Fibroblast of lung (primary cell): ENCODE measurements at regions not wholly inside any gene's neighbourhood (a gene's known extent, or its start where the extent isn't known, plus 50 kb on each side); places are given as distances from the start of the nearest gene placed in this dataset.

Source experiments
- DNase-seq, 2 donors: peaks; one replicate each; pipeline versions ENCODE4 v3.0.0 to v3.0.0-alpha.2; 2010; ENCODE audit warnings: low read depth in 2 of 2
- H2AFZ ChIP-seq: 2 replicates; pipeline ENCODE4 v1.5.1; 2012; ENCODE audit warnings: low read length, control low read depth, inconsistent platforms
- H3K27ac ChIP-seq: 2 replicates; pipeline ENCODE4 v1.5.1; 2011; ENCODE audit warnings: low read length, control low read depth; ENCODE audit not compliant: insufficient read depth
- H3K27me3 ChIP-seq: 2 replicates; pipeline ENCODE4 v1.5.1; 2011; ENCODE audit warnings: mild to moderate bottlenecking, low read length; ENCODE audit not compliant: control insufficient read depth, insufficient read depth
- H3K36me3 ChIP-seq: 2 replicates; pipeline ENCODE4 v1.5.1; 2011; ENCODE audit warnings: low read length; ENCODE audit not compliant: control insufficient read depth, insufficient read depth
- H3K4me1 ChIP-seq: 2 replicates; pipeline ENCODE4 v1.5.1; 2011; ENCODE audit warnings: low read length; ENCODE audit not compliant: control insufficient read depth, insufficient read depth; ENCODE audit errors: extremely low read depth
- H3K4me2 ChIP-seq: 2 replicates; pipeline ENCODE4 v1.5.1; 2011; ENCODE audit warnings: low read length, control low read depth; ENCODE audit not compliant: insufficient read depth; ENCODE audit errors: extremely low read depth
- H3K4me3 ChIP-seq, 4 experiments: fragments of 200-600 bp in 1 of 4; sonication (generic) in 1 of 4; replicated peaks in 1 of 4; 2 replicates each; pipeline ENCODE4 v1.5.1; 2011 to 2016; ENCODE audit warnings: low read length in 4 of 4, low read depth in 3 of 4, mild to moderate bottlenecking in 3 of 4, control low read depth in 2 of 4, inconsistent platforms in 1 of 4, mixed read lengths in 1 of 4; ENCODE audit not compliant: insufficient read depth in 1 of 4; ENCODE audit errors: control extremely low read depth in 1 of 4
- H3K79me2 ChIP-seq: 2 replicates; pipeline ENCODE4 v1.5.1; 2012; ENCODE audit warnings: mild to moderate bottlenecking, low read length, inconsistent platforms; ENCODE audit not compliant: control insufficient read depth, insufficient read depth
- H3K9ac ChIP-seq: 2 replicates; pipeline ENCODE4 v1.5.1; 2011; ENCODE audit warnings: mild to moderate bottlenecking, low read length, control low read depth; ENCODE audit not compliant: insufficient read depth
- H3K9me3 ChIP-seq: 2 replicates; pipeline ENCODE4 v1.5.1; 2012; ENCODE audit warnings: low read depth, low read length; ENCODE audit not compliant: control insufficient read depth, insufficient read depth
- H4K20me1 ChIP-seq: 2 replicates; pipeline ENCODE4 v1.5.1; 2011; ENCODE audit warnings: low read length; ENCODE audit not compliant: control insufficient read depth, insufficient read depth; ENCODE audit errors: extremely low read depth
- EZH2 ChIP-seq: IDR thresholded peaks from 2 replicates; pipeline ENCODE4 v1.5.1; 2012; ENCODE audit warnings: low read length, control low read depth, mild to moderate bottlenecking; ENCODE audit errors: missing control alignments
- TF ChIP-seq, protein P1 (sequence below), 2 donors: IDR thresholded peaks in 1 of 2; conservative IDR thresholded peaks in 1 of 2; 1 replicate in 1 of 2; 2 replicates in 1 of 2; pipeline ENCODE4 v1.5.1; 2011 to 2012; ENCODE audit warnings: low read length in 2 of 2, control low read depth in 1 of 2, inconsistent platforms in 1 of 2, low read depth in 1 of 2, mild to moderate bottlenecking in 1 of 2

DNA sequence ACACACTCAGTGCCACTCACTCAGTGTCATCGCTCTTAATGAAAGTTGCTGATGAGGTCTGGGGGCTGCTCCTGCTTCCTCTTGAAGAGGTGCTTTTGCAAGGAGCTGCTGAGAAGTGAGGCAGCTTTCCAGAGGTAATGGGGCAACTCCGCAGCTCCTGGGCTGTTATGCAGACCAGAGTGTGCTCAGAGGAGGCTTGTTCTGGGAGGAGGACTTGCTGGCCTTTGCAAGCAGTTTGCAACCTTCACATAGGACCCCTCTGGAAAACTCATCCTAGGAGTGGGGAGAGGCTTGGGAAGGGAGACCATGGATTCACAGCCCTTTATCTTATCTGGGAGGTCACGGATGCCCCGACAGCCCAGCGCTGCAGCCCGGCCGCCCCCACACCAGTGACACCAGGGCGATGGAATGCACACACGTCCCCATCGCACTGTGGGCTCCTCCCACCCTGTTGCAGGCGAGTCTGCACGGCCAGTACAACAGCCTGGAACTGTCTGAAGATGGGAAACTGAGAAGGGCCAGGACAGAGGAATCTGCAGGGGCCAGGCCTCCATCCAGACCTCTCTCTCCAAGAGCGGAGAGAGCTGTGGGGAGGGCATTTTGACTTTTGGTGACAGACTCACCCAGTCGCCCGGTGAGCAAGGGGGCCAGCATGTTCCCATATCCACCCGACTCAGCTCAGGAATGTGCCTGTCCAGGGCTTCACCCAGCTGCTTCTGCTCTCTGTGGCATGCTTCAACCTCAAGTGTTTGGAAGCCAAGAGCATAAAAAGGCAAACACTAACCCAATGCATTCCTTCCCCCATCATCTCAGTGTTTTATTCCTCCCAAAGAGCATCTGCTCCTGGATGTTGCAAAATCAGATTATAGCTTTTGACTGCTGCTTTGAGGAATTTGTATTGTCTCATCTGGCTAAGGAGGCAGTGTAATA lies 78.6 kb upstream of the ZNF469 start:
- H3K27ac ChIP-seq: peak overlapping the region; percentile 95
- H3K9me3 ChIP-seq: no peaks in the 10 kb centered on the region
- peak overlapping the region; percentile 70 for H3K4me2 ChIP-seq
- H3K4me1 ChIP-seq: peaks cover 44% of the 10 kb centered on the region
- peak overlapping the region; percentile 31 for H2AFZ ChIP-seq
- H3K79me2 ChIP-seq: no peaks in the 10 kb centered on the region
- no peak overlapping the region for H3K4me3 ChIP-seq
- DNase-seq: peak; percentile 95 to 98
- no peaks in the 10 kb centered on the region for H3K36me3 ChIP-seq
- H3K27me3 ChIP-seq: no peaks in the 10 kb centered on the region
- H3K9ac ChIP-seq: peak overlapping the region; percentile 58
- TF ChIP-seq EZH2: no peak
- TF ChIP-seq, protein P1, sequence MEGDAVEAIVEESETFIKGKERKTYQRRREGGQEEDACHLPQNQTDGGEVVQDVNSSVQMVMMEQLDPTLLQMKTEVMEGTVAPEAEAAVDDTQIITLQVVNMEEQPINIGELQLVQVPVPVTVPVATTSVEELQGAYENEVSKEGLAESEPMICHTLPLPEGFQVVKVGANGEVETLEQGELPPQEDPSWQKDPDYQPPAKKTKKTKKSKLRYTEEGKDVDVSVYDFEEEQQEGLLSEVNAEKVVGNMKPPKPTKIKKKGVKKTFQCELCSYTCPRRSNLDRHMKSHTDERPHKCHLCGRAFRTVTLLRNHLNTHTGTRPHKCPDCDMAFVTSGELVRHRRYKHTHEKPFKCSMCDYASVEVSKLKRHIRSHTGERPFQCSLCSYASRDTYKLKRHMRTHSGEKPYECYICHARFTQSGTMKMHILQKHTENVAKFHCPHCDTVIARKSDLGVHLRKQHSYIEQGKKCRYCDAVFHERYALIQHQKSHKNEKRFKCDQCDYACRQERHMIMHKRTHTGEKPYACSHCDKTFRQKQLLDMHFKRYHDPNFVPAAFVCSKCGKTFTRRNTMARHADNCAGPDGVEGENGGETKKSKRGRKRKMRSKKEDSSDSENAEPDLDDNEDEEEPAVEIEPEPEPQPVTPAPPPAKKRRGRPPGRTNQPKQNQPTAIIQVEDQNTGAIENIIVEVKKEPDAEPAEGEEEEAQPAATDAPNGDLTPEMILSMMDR (conservative IDR thresholded peaks at IDR 0.05 in 1 of 2, IDR thresholded peaks at IDR 0.05 in 1 of 2; ENCODE audit: low read depth in 1 of 2, low read length in 2 of 2): no peak
- no peaks in the 10 kb centered on the region for H4K20me1 ChIP-seq

DNA sequence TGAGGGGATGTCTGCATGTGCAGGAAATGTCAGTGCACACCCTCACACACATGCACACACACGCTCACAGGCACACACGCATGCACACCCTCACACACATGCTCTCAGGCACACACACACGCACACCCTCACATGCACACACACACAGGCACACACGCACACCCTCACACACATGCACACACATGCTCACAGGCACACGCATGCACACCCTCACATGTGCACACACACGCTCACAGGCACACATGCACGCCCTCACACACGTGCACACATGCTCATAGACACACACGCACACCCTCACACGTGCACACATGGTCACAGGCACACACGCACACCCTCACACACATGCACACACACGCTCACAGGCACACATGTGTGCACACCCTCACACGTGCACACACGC lies 77.6 kb upstream of the ZNF469 start:
- TF ChIP-seq EZH2: no peak
- TF ChIP-seq, protein P1 (conservative IDR thresholded peaks at IDR 0.05 in 1 of 2, IDR thresholded peaks at IDR 0.05 in 1 of 2; ENCODE audit: low read depth in 1 of 2, low read length in 2 of 2): no peak
- Histone ChIP-seq H3K9me3 (no peaks in the 10 kb centered on the region), H3K4me3 (no peak overlapping the region), H3K4me2 (peak overlapping the region; percentile 70), H3K4me1 (peaks cover 40% of the 10 kb centered on the region), H3K9ac (no peak overlapping the region), H4K20me1 (no peaks in the 10 kb centered on the region), H2AFZ (no peak overlapping the region), H3K27me3 (no peaks in the 10 kb centered on the region), H3K79me2 (no peaks in the 10 kb centered on the region), H3K36me3 (no peaks in the 10 kb centered on the region), H3K27ac (peak overlapping the region; percentile 95)
- DNase-seq: no peak

DNA sequence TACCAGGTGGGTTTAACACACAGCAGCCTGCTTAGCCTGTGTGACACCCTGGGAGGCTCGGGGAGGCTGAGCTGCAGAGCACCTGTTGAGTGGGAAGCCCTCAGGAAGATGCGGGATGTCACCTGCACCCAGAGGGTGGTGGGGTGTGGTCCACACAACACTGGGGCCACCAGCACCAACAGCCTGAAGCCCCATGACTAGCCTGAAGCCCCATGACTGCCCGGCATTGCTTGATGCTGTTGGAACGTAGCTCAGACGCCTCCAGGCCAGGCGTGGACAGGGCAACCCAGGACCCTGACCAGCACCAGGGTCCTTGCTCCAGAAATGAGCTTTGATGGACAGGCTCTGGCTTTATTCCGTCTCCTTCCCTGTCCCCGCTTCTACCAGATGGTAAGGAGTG lies 76.3 kb upstream of the ZNF469 start:
- Histone ChIP-seq H3K27me3 (no peaks in the 10 kb centered on the region), H3K79me2 (no peaks in the 10 kb centered on the region), H2AFZ (no peak overlapping the region), H4K20me1 (no peaks in the 10 kb centered on the region), H3K36me3 (no peaks in the 10 kb centered on the region), H3K9me3 (no peaks in the 10 kb centered on the region), H3K4me1 (peaks cover 40% of the 10 kb centered on the region), H3K4me3 (no peak overlapping the region), H3K27ac (peak overlapping the region; percentile 90), H3K9ac (peak overlapping the region; percentile 5), H3K4me2 (peak overlapping the region; percentile 53)
- no peak for DNase-seq
- TF ChIP-seq, protein P1 (conservative IDR thresholded peaks at IDR 0.05 in 1 of 2, IDR thresholded peaks at IDR 0.05 in 1 of 2; ENCODE audit: low read depth in 1 of 2, low read length in 2 of 2): no peak
- no peak for TF ChIP-seq EZH2
